HG02885 (cell line): ENCODE measurements at regions not wholly inside any gene's neighbourhood (a gene's known extent, or its start where the extent isn't known, plus 50 kb on each side); places are given as distances from the start of the nearest gene placed in this dataset.

Source experiments
- ATAC-seq: cut with Tn5 transposase; IDR thresholded peaks from one replicate; pipeline ENCODE4 v1.9.1; 2021; ENCODE audit warnings: mild to moderate bottlenecking; ENCODE audit not compliant: unreplicated experiment, poor library complexity

GRCh38 chr17:14971054-14971453 is 294.1 kb downstream of the PMP22 start:
- no peak for ATAC-seq

DNA sequence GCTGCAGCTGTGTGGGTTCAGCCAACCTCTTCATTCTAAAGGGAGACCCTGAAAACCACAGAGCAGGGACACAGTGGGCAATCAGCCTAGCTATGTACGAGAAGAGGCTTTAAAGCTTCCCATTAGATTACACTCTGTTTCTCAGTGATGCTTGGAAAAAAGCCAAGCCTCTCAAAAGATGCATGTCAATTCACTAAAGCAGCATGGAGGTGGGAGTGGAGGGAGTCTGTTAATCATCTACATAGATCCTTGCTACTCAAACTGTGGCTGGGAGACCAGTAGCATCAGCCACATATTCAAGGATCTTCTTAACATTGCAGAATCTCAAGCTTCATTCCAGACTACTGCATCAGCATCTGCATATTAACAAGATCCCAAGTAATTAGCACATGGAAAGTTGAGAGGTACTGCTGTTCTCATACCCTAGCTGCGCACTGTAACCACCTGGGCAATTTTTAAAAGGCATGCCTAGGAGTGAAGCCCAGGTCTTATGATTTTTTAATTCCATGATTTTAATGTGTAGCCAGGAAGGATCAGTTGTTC is 305.9 kb downstream of the PMP22 start:
- no peak for ATAC-seq

GRCh38 chr17:14953405-14953804 is 311.7 kb downstream of the PMP22 start:
- ATAC-seq, result no peak

DNA sequence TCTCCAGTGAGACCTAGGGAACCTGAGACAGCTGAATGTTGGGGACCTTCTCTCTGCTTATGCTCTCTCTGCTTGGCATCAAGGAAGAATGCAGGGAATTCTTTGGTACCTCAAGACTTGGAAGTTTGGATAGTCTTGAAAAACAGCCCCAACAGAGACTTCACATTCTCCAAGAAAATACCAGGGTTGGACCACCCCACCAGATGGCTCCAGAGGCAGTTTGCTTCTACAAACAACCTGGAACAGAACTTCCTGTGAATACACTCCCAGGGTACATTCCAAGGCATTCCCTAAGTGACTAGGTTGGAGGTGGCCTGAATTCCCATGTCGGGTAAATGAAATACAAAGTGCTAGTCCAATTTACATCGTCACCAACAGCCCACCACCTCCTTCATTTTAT is 314.4 kb downstream of the PMP22 start:
- ATAC-seq, result no peak

- ATAC-seq, result no peak
Observed at GRCh38 chr17:14950216-14950615, 314.9 kb downstream of the PMP22 start.

DNA sequence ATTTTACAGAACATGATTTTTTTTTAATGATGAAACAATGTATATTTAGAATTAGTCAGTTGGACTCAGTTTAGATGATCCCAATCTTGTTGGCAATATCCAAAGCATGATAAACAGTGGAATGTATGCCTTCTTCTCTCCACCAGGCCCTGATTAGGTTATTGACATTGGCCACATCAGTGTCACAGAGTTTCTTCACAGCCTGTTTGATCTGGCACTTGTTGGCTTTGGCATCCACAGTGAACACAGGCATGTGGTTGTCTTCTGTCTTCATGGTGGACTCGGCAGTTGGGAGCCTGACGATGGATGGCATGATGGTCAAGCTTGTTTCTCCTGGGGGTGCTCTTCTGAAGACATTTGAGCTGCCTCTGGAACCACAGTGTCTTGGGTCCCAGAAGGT is 317.5 kb downstream of the PMP22 start:
- no peak for ATAC-seq

- ATAC-seq, result no peak
Observed at GRCh38 chr17:14946481-14946880, 318.6 kb downstream of the PMP22 start.

DNA sequence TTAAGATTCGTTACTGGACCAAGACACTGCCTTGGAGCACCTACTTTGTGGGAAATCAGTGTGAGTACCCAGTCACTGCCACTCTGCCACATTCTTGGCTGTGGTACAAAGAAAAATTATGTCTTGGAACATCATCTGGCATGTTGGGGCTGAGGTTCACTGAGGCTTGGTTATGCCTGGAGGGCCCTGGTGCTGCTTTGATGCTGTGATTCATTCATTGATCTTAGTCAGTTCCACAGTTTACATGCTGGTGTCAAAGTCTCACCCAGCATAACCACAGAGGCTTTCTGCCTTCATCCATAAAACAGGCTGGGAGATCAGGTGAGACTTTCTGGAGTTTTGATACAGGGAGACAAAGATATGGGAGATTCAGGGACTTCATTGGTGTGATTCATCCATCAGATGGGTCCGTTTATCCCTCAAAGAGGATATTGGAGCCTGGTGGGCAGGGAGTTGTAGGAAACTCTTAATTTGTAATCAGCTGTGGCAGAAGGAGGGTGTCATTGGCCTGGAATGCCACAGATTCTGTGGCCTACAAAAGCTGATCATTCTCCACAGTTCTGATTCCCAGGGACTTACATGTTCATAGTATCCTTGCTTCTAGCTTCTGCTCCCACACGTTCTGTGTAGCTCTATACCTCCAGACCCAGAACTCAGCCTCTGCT is 322.5 kb downstream of the PMP22 start:
- ATAC-seq, result no peak

- no peak for ATAC-seq
Observed at GRCh38 chr17:14940938-14941265, 324.2 kb downstream of the PMP22 start.

DNA sequence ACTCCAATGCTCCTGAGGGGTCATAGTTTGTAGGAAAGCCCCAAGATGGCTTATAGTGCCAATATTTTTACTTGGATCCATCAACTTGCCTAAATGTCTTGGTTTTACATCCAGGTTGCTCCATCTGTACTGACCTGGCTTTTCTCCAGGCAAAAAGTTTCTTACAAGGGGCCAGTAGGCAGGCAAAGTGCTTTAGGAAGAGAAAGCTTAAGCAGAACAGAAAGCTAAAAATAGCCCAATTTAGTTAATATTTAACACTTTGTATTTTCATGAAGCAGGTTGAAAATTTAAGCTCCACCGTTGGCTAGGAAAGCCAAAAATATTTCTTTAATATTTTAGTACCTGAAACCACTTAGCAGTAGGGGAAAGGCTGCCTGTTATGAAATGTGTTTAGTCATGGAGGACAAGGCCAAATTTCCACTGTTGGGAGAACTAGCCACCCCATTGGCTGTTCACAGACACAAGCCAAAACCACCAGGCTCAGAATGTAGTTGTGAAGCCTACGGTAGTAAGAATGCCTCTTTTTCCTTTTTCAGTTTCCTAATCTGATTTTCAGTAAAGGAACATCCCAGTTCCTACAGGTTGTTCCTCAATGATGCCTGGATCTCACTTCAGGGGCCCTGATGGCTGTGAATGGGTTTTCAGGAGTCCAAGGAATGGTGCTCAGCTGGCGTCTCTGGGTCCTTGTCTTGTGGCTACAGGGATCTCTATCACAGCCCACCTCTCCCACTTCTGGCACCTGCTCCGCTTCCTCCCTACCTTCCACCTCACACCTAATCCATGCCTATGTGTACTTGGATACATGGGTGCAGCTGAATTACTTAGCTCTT is 324.8 kb downstream of the PMP22 start:
- ATAC-seq, result no peak

DNA sequence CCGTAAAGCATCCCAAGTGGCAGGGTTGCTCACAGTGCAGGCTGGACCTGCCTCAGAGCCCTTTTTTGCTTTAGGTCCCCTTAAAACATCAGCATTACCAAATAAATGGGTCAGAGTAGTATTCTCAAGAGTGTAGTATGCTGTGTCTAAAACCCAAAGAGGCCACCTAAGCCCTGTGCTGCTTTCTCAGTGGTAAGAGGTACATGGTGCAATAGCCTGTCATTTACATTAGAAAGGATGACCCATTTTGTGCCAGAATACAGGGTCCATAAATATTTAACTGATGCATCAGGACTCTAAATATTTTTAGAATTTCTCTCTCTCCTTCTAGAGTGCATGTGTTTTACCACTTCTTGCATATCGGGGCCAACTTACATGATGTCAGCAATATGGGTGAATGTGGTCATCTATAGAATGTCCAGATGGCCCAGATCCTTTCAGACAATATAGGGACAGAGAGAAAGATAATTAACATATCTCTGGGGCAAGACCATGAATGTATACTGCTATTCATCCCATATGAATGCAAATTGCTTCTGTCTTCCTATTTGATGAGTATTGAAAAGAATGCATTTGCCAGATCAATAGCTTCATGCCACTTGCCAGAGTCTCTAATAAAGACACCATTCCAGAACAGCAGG is 329.2 kb downstream of the PMP22 start:
- ATAC-seq, result no peak

DNA sequence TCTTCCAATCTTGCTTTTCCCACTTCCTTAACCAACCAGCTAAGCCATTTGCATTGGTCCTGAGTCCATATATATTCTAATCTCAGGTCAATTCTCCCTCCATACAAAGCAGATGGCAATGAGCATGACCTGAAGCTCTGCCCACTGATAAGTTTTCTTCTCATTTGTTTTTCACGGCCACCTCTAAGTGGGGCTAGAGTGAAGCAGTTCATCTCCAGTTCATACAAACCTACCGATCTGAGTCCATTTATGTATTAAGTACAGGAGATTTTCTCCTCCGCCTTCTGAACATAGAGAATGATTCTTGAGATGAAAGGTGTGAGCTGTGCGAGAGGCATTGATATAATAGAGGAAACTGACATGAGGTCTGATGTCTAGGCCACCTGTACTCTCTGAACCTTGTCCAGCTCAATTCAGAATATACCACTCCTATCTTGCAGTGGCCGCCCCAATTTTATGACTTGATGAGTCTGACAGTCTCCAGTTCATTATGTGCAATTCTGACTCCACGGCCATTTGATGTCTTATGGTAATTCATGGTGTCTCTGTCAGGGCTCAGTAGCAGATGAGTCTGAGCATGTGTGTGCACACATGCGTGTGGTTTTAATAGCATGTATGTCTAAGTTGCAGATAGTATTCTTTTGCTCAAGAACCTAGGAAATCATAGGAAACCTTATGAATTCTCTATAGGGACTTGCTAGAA is 329.8 kb downstream of the PMP22 start:
- no peak for ATAC-seq

GRCh38 chr17:14933676-14934075 is 331.4 kb downstream of the PMP22 start:
- ATAC-seq, result no peak

DNA sequence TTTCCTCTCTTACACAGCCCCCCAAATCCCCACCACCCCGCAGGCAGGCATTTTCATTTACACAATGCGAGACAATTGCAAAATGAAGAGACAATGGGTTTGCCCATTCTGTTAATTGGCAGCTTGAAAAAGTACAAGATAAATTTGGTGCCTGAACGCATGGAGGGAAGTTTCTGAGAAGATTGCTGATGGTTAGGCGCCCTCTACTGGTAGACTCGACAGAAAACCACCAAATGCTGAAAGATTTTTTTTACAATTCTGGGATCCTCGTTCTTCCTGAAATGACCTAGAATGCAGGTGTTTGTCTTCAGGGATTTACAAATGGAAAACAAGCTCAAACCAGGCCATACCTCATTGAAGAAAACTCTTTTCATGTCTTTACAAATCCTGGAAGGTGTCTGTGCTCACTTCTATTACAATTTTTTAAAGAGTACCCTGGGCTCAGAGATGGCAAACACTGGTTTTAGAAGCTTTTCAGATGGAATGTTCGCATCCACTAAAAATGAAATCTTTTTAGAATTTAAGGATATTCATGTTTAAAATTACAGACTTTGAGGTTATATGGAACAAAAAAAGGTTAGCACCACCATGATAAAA is 338.5 kb downstream of the PMP22 start:
- ATAC-seq, result no peak

DNA sequence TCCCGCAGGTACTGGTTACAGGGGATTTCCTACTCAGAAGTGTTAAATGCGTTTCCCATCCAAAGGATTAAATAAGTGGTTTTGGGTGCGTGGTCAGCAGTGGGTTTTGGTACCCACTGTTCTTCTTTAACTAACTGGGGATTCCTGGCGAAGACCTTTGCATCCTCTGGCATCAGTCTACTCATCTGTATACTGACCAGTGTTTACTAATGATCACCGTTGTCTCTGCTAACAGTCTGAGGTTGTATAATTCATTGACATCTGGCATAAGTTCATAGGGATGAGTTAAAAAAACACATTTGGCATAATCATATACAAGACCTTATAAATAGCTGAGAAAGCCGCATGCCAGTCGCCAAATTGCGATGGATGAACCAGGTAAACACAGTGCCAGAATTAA is 339.1 kb downstream of the PMP22 start:
- ATAC-seq, result no peak

DNA sequence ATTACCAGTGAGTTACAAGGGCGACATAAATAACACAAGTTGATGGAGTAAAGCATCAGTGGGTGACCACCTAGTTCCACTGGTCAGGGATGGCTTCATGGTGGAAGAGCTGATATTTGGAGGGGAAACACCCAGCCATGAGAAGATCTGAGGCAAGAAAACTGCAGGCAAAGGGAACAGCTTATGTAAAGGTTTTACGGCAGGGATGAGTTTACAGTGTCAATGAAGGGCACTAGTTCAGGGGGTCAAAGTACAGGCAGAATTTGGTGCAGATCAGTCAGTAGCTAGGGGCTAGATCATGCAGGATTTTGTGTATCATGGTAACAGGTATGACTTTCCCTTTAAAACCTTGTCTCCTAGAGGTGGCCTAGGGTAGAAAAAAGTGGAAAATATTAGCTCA is 339.6 kb downstream of the PMP22 start:
- ATAC-seq, result no peak

GRCh38 chr17:14923981-14924380 is 341.1 kb downstream of the PMP22 start:
- no peak for ATAC-seq

DNA sequence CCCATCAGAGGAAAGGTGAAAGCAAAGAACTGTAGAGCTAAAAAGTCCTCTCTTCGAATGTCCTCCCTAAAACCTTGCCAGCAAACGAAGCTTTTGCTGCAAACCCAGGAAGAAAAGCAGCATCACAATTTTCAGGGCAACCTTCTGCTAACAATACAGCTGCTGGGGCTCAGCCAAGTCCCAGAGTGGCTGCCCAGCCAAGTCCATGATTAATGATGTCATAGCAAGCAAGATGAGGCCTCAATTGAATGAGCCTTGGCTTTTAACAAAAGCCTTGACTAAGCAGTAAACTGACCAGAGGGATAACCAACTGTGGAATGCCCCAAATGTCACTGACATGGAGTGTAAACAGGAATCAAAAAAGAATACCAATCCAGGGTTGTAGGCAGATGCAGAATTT is 342.7 kb downstream of the PMP22 start:
- no peak for ATAC-seq

- ATAC-seq, result no peak
Observed at GRCh38 chr17:14921936-14922335, 343.2 kb downstream of the PMP22 start.

- no peak for ATAC-seq
Observed at GRCh38 chr17:14919631-14920213, 345.4 kb downstream of the PMP22 start.
